ENCODE measurements at regions not wholly inside any gene's neighbourhood (a gene's known extent, or its start where the extent isn't known, plus 50 kb on each side); places are given as distances from the start of the nearest gene placed in this dataset.

GRCh38 chr1:201673915-201674314, 135.0 kb downstream of the NAV1 start:
- Mint-ChIP-seq H3K4me1 (peaks cover 26% of the 10 kb centered on the region), H3K27ac (no peak overlapping the region), H3K9me3 (no peaks in the 10 kb centered on the region), H3K4me3 (no peak overlapping the region), H3K27me3 (ENCODE audit: low read depth in 3 of 3) (peaks cover 2 to 8% (median 3%) of the 10 kb centered on the region in 3 donors), H3K36me3 (no peaks in the 10 kb centered on the region)
- Histone ChIP-seq H3K4me2 (replicated peaks; ENCODE audit: extremely low read depth, low read length, poor library complexity, severe bottlenecking) (no peak overlapping the region), H3K4me1 (ENCODE audit: control insufficient read depth in 1 of 2, insufficient read depth in 2 of 2, low read length in 2 of 2) (peaks cover 15 to 20% of the 10 kb centered on the region in 2 donors), H3K9me3 (replicated peaks in 1 of 2; ENCODE audit: control insufficient read depth in 1 of 2, insufficient read depth in 1 of 2, low read length in 2 of 2) (no peaks in the 10 kb centered on the region), H3K4me3 (replicated peaks in 1 of 3; ENCODE audit: low read depth in 2 of 3, low read length in 3 of 3) (no peak overlapping the region), H3K9ac (ENCODE audit: insufficient read depth, low read length, poor library complexity, severe bottlenecking) (no peak overlapping the region), H3K79me2 (ENCODE audit: insufficient read depth, low read length) (no peaks in the 10 kb centered on the region), H3K36me3 (replicated peaks in 1 of 2; ENCODE audit: control insufficient read depth in 1 of 2, insufficient read depth in 2 of 2, low read length in 2 of 2) (no peaks in the 10 kb centered on the region), H4K20me1 (ENCODE audit: insufficient read depth, low read length) (no peaks in the 10 kb centered on the region), H3K27ac (ENCODE audit: low read depth in 1 of 2, low read length in 2 of 2) (no peak overlapping the region), H2AFZ (ENCODE audit: insufficient read depth, low read depth, low read length, poor library complexity, severe bottlenecking) (no peak overlapping the region), H3K27me3 (ENCODE audit: control insufficient read depth in 2 of 2, insufficient read depth in 2 of 2, low read length in 2 of 2) (no peaks in the 10 kb centered on the region)
- intact Hi-C loops (cut with micrococcal nuclease) = no loop called here
- WGBS (ENCODE audit: insufficient coverage) = 91% methylated on average over 5 of the region's 5 CpGs
- no peak for DNase-seq
- TF ChIP-seq CTCF (IDR thresholded peaks at IDR 0.05) = no peak

GRCh38 chr1:201675143-201675542, 136.2 kb downstream of the NAV1 start:
- Histone ChIP-seq H3K4me3 (replicated peaks in 1 of 3; ENCODE audit: low read depth in 2 of 3, low read length in 3 of 3) (no peak overlapping the region), H3K9ac (ENCODE audit: insufficient read depth, low read length, poor library complexity, severe bottlenecking) (no peak overlapping the region), H3K27ac (ENCODE audit: low read depth in 1 of 2, low read length in 2 of 2) (no peak overlapping the region), H4K20me1 (ENCODE audit: insufficient read depth, low read length) (no peaks in the 10 kb centered on the region), H3K27me3 (ENCODE audit: control insufficient read depth in 2 of 2, insufficient read depth in 2 of 2, low read length in 2 of 2) (no peaks in the 10 kb centered on the region), H3K36me3 (replicated peaks in 1 of 2; ENCODE audit: control insufficient read depth in 1 of 2, insufficient read depth in 2 of 2, low read length in 2 of 2) (no peaks in the 10 kb centered on the region), H3K4me2 (replicated peaks; ENCODE audit: extremely low read depth, low read length, poor library complexity, severe bottlenecking) (no peak overlapping the region), H2AFZ (ENCODE audit: insufficient read depth, low read depth, low read length, poor library complexity, severe bottlenecking) (peak overlapping the region; percentile 9), H3K9me3 (replicated peaks in 1 of 2; ENCODE audit: control insufficient read depth in 1 of 2, insufficient read depth in 1 of 2, low read length in 2 of 2) (peaks cover 0 to 3% of the 10 kb centered on the region in 2 donors), H3K4me1 (ENCODE audit: control insufficient read depth in 1 of 2, insufficient read depth in 2 of 2, low read length in 2 of 2) (peaks cover 15 to 20% of the 10 kb centered on the region in 2 donors), H3K79me2 (ENCODE audit: insufficient read depth, low read length) (no peaks in the 10 kb centered on the region)
- Mint-ChIP-seq H3K27me3 (ENCODE audit: low read depth in 3 of 3) (peaks cover 3 to 5% (median 4%) of the 10 kb centered on the region in 3 donors), H3K4me3 (peak overlapping the region in 1 of 2 donors; percentile 24), H3K4me1 (peaks cover 26% of the 10 kb centered on the region), H3K9me3 (peaks cover 3 to 6% (median 3%) of the 10 kb centered on the region in 7 donors), H3K27ac (peak overlapping the region in 4 of 7 donors; percentile 1 to 68 (median 29)), H3K36me3 (peaks cover 0 to 4% of the 10 kb centered on the region in 2 donors)
- DNase-seq = peak; percentile 9 to 19 (median 11)
- 14% methylated on average over 3 of the region's 5 CpGs for WGBS (ENCODE audit: insufficient coverage)
- no peak for TF ChIP-seq CTCF (IDR thresholded peaks at IDR 0.05)
- intact Hi-C loops (cut with micrococcal nuclease) = no loop called here

All from CD14-positive monocyte (primary cell).